Right atrium auricular region (tissue), 2 donors: ENCODE measurements at regions not wholly inside any gene's neighbourhood (a gene's known extent, or its start where the extent isn't known, plus 50 kb on each side); places are given as distances from the start of the nearest gene placed in this dataset.

Source experiments
- DNase-seq: peaks from one replicate; pipeline ENCODE4 v3.0.0-alpha.2; 2019; ENCODE audit warnings: low spot score
- H3K27ac ChIP-seq, 2 donors: fragments of 200-600 bp; sonication (generic); 1 replicate in 1 of 2; 2 replicates in 1 of 2; pipeline ENCODE4 v1.5.1; 2016 to 2019
- H3K27me3 ChIP-seq, 2 donors: fragments of 200-600 bp; sonication (generic); one replicate each; pipeline versions ENCODE4 v1.5.1 to v1.6.0; 2017 to 2019
- H3K36me3 ChIP-seq: fragments of 200-600 bp; sonication (generic); one replicate; pipeline ENCODE4 v1.5.1; 2016
- H3K4me1 ChIP-seq, 2 donors: fragments of 200-600 bp; sonication (generic); one replicate each; pipeline versions ENCODE4 v1.5.1 to v1.6.0; 2017 to 2019
- H3K4me3 ChIP-seq, 2 donors: fragments of 200-600 bp; sonication (generic); 1 replicate in 1 of 2; 2 replicates in 1 of 2; pipeline ENCODE4 v1.5.1; 2017 to 2019; ENCODE audit warnings: mild to moderate bottlenecking in 1 of 2, moderate library complexity in 1 of 2
- H3K9me3 ChIP-seq, 2 donors: fragments of 200-600 bp; sonication (generic); one replicate each; pipeline ENCODE4 v1.5.1; 2019
- TF ChIP-seq, protein P1 (sequence below), 2 donors: fragments of 200-600 bp; sonication (generic); IDR thresholded peaks; one replicate each; pipeline ENCODE4 v1.5.1; 2019; ENCODE audit warnings: antibody characterized with exemption in 2 of 2

DNA sequence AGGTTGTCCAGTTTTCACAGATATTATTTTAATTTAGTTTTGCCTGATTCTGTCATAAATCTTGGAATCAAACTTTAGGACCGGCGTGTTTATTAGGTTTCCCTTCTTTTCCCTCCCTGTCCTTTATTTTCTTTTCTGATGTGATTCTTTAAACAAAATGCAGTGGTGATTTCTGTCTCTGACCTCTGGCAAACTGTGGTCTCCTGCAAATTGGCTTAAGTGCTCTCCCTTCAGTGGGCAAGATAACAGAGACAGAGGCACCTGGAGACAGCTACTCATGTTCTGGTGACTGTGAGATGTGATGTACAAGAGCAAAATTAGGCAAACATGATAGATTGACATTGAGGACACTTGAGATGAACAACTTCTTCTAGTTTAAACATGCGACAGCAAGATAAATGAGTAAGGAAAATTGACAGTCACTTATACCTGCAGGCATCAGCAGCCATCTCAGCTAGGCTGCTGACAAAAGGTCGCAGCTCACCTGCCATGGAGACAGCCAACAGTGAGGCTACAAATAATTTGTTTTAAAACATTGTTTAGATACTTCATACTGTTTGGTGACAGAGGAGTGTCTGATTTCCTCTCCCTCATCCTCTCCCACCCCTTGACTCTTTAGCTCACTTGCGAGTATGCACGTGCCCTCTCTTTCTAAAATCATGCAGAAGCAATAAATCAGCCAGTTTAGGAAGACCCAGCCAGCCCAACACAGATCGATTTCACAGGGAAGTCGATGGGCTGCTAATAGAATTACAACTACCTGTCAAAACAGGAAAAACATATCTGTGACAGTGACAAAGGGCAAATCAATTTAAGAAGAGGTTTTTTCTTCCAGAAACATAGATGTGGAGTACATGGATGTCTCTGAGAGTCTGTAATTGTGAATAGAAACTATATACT lies 63.4 kb upstream of the MAP3K7 start:
- Histone ChIP-seq H3K27ac (no peak overlapping the region), H3K36me3 (no peaks in the 10 kb centered on the region), H3K27me3 (no peaks in the 10 kb centered on the region), H3K4me3 (no peak overlapping the region), H3K9me3 (no peaks in the 10 kb centered on the region), H3K4me1 (no peaks in the 10 kb centered on the region)
- TF ChIP-seq, protein P1, sequence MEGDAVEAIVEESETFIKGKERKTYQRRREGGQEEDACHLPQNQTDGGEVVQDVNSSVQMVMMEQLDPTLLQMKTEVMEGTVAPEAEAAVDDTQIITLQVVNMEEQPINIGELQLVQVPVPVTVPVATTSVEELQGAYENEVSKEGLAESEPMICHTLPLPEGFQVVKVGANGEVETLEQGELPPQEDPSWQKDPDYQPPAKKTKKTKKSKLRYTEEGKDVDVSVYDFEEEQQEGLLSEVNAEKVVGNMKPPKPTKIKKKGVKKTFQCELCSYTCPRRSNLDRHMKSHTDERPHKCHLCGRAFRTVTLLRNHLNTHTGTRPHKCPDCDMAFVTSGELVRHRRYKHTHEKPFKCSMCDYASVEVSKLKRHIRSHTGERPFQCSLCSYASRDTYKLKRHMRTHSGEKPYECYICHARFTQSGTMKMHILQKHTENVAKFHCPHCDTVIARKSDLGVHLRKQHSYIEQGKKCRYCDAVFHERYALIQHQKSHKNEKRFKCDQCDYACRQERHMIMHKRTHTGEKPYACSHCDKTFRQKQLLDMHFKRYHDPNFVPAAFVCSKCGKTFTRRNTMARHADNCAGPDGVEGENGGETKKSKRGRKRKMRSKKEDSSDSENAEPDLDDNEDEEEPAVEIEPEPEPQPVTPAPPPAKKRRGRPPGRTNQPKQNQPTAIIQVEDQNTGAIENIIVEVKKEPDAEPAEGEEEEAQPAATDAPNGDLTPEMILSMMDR (IDR thresholded peaks at IDR 0.05), result no peak
- no peak for DNase-seq

DNA sequence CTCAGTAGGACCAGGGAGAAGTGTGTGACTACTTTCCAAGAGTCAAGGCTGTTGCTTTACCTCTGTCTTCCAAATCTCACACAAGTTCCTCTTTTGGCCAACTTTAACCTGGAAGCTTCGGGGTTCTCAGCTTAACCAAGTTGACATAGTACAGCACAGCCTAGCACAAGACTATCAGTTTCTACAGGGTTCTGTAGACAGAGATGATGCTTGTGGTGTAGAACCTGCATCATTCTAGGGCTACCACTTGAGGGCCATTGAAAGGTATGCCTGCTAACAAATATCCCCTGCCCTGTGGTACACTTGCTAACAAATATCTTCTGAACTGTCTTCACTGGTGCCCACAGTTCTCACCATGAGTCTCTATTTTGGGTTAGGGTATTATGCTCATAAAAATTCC lies 62.0 kb upstream of the MAP3K7 start:
- Histone ChIP-seq H3K27me3 (no peaks in the 10 kb centered on the region), H3K4me3 (no peak overlapping the region), H3K27ac (no peak overlapping the region), H3K36me3 (no peaks in the 10 kb centered on the region), H3K9me3 (no peaks in the 10 kb centered on the region), H3K4me1 (no peaks in the 10 kb centered on the region)
- TF ChIP-seq, protein P1 (IDR thresholded peaks at IDR 0.05), result no peak
- DNase-seq, result no peak

DNA sequence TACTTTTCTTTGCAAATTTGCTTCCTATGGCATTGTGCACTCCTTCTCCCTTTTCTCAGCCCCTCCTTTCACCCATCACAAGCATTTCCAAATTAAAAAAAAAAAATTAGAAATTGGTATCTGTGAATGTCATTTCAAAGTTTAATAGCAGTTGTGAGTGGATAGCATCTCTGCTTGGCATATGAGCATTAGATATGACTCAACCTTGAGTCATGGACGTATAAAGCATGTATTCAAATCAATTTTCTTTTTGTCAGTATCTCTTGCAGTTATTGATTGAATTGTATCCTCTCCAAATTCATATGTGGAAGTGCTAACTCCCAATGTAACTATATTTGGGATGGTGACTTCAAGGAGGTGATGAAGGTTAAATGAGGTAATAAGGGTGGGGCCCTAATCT lies 60.1 kb upstream of the MAP3K7 start:
- H3K9me3 ChIP-seq, result no peaks in the 10 kb centered on the region
- no peaks in the 10 kb centered on the region for H3K36me3 ChIP-seq
- H3K4me1 ChIP-seq, result no peaks in the 10 kb centered on the region
- TF ChIP-seq, protein P1 (IDR thresholded peaks at IDR 0.05), result no peak
- DNase-seq, result no peak
- no peak overlapping the region for H3K4me3 ChIP-seq
- H3K27ac ChIP-seq, result no peak overlapping the region
- no peaks in the 10 kb centered on the region for H3K27me3 ChIP-seq

DNA sequence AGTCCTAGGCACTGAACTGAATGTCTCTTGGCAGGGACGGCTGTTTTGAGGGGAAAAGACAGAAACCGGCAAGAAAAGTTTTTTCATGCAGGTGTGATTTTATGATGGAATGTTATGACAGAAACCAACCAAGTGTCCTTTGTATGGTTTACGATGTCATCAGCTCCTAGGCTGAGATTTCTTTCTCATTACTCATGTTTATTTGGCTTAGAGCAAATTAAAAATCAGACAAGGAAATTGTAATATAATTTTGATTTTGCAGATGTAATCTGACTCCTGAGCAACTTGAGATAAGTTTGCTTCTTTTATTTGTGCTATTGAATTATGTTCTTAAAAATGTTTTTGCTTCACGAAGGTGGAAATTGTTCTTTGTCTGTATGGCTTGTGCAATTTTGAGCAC lies 58.8 kb upstream of the MAP3K7 start:
- no peaks in the 10 kb centered on the region for H3K27me3 ChIP-seq
- H3K27ac ChIP-seq, result no peak overlapping the region
- no peaks in the 10 kb centered on the region for H3K4me1 ChIP-seq
- H3K4me3 ChIP-seq, result no peak overlapping the region
- H3K36me3 ChIP-seq, result no peaks in the 10 kb centered on the region
- H3K9me3 ChIP-seq, result no peaks in the 10 kb centered on the region
- no peak for DNase-seq
- TF ChIP-seq, protein P1 (IDR thresholded peaks at IDR 0.05), result no peak

DNA sequence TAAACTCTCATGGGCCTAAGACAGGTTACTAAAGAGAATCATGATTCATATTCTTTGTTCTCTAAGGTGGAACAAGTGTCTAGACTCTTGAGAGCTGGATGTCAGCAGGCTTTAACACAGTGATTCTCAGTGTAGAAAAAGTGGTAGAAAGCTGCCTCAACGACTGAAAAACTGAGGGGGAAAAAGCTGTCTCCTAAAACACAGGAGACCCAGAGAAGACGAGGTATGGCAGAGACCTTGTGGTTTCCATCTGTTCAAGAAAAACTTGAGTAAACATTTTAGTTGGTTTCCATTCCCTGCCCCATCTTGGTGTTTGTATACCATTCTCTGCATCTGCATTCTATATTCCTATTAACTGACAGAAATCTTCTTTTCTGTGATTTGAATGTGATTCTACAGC lies 57.6 kb upstream of the MAP3K7 start:
- H3K27me3 ChIP-seq, result no peaks in the 10 kb centered on the region
- H3K36me3 ChIP-seq, result no peaks in the 10 kb centered on the region
- no peaks in the 10 kb centered on the region for H3K9me3 ChIP-seq
- no peak overlapping the region for H3K4me3 ChIP-seq
- TF ChIP-seq, protein P1 (IDR thresholded peaks at IDR 0.05), result no peak
- H3K27ac ChIP-seq, result no peak overlapping the region
- H3K4me1 ChIP-seq, result no peaks in the 10 kb centered on the region
- no peak for DNase-seq

DNA sequence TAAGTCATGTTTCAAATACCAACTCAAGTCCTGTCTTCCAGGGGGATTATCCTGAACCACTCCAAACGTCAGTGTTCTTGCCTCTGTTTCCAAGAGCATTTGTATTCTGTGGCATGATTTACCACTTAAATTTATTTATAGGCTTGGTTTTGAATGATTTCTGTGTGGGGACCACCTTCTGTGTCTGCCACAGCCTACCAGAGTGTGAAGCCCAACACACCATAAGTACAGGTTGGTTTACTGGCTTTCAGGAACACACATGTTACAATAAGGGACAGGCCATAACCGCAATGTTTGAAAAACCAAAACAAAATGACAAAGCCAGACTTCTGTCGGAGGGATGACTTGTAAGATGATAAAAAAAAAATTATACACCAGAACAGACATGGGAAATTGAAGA lies 56.5 kb upstream of the MAP3K7 start:
- no peaks in the 10 kb centered on the region for H3K4me1 ChIP-seq
- no peak overlapping the region for H3K27ac ChIP-seq
- no peaks in the 10 kb centered on the region for H3K27me3 ChIP-seq
- no peaks in the 10 kb centered on the region for H3K9me3 ChIP-seq
- no peaks in the 10 kb centered on the region for H3K36me3 ChIP-seq
- no peak for DNase-seq
- TF ChIP-seq, protein P1 (IDR thresholded peaks at IDR 0.05), result no peak
- H3K4me3 ChIP-seq, result no peak overlapping the region
